Neural progenitor cell (in vitro differentiated cells): ENCODE measurements at regions not wholly inside any gene's neighbourhood (a gene's known extent, or its start where the extent isn't known, plus 50 kb on each side); places are given as distances from the start of the nearest gene placed in this dataset.

Source experiments
- CTCF ChIP-seq: fragments of 200-600 bp; sonication (generic); IDR thresholded peaks from 2 replicates; pipeline ENCODE4 v1.5.1; 2017; ENCODE audit warnings: antibody characterized with exemption, mild to moderate bottlenecking
- EZH2 ChIP-seq: fragments of 200-600 bp; sonication (generic); IDR thresholded peaks from 2 replicates; pipeline ENCODE4 v1.6.1; 2017; ENCODE audit warnings: antibody characterized with exemption, mild to moderate bottlenecking, moderate library complexity
- EZH2phosphoT487 ChIP-seq: fragments of 200-600 bp; sonication (generic); IDR thresholded peaks from 2 replicates; pipeline ENCODE4 v1.6.1; 2017; ENCODE audit warnings: antibody characterized with exemption

GRCh38 chr13:70255406-70255991, 147.2 kb upstream of the KLHL1 start:
- TF ChIP-seq CTCF = no peak
- TF ChIP-seq EZH2 = no peak
- no peak for TF ChIP-seq EZH2phosphoT487
